IPS DF 19.7 (cell line): ENCODE measurements at regions not wholly inside any gene's neighbourhood (a gene's known extent, or its start where the extent isn't known, plus 50 kb on each side); places are given as distances from the start of the nearest gene placed in this dataset.

Experiments
- DNase-seq: peaks from one replicate; pipeline ENCODE4 v3.0.0-alpha.2; 2013; ENCODE audit warnings: low read depth, low spot score

DNA sequence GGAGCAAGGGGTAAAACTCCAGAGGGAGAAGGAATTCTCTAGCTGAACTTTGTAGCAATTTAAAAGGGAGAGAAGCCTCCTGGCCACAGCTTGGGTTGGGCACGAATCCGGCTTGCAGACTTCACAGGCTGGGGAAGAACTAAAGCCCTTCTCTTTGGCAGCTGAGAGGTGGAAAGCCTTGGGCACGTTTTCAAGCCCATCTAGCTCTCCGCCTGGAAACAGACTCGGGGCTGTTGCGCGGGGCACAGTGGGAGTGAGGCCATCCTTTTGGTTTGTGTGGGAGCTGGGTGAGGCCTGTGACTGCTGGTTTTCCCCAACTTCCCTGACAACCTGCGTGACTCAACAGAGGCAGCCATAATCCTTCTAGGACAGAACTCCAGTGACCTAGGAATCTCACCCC, 295.7 kb upstream of the ROBO1 start:
- no peak for DNase-seq

GRCh38 chr3:80060664-80061063, 292.9 kb upstream of the ROBO1 start:
- DNase-seq, result no peak

- DNase-seq, result no peak
These were observed 287.5 kb upstream of the ROBO1 start for GRCh38 chr3:80055306-80055705.

DNA sequence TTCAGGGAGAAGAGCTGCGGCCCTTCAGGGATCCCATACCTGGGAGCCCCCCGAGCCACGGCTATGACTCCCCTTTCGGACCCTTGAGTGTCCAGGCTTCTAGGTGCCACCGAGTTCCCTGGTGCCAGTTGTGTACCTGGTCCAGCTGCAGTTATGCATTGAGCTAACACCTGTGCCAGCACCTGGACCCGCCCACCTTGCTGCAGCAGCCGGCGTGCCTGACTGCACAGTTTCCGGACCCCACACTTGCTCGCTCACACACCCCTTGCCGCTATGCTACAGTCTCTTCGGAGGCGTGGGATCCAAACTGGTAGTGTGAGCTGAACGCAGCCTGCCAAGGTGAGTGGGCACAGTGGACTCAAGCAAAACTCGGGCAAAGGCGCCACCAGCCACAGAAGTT, 284.5 kb upstream of the ROBO1 start:
- no peak for DNase-seq

- no peak for DNase-seq
These were observed 283.8 kb upstream of the ROBO1 start for GRCh38 chr3:80051602-80051962.

GRCh38 chr3:80050826-80051601, 283.2 kb upstream of the ROBO1 start:
- DNase-seq, result no peak

- DNase-seq, result no peak
These were observed 275.4 kb upstream of the ROBO1 start for GRCh38 chr3:80043226-80043625.

DNA sequence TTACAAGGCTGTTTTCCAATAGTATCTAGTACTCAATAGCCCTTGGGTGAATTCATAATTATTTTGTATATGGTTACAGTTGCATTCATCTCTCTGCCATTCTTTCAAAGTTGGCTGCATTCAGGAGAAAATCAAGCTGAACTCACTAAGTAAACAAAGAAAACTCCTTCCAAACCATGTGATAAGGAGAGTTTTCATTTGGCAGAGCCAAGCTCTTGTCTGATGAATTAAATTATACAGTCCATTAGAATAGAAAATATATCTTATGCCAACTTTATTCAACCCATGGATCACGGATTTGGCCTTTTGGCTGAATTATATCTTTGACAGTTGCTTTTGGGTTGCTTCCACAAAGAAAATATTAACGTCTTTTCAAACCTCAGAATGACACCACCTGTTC, 272.3 kb upstream of the ROBO1 start:
- no peak for DNase-seq

- DNase-seq, result no peak
These were observed 268.4 kb upstream of the ROBO1 start for GRCh38 chr3:80036176-80036575.

DNA sequence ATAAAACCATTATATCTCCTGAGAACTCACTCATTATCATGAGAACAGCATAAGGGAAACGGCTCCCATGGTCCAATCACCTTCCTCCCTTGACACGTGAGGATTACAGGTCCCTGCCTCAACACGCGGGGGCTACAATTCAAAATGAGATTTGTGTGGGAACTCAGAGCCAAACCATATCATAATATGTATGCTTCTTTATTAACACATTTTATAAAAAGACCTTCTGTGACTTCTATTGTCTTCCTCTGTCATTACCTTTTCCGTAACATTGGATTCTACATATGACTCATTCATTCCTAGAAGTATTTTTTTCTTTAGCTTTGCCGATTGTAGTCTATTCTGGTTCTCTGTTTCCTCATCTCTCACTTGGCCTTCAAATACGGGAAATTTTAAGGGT, 267.2 kb upstream of the ROBO1 start:
- DNase-seq, result no peak

DNA sequence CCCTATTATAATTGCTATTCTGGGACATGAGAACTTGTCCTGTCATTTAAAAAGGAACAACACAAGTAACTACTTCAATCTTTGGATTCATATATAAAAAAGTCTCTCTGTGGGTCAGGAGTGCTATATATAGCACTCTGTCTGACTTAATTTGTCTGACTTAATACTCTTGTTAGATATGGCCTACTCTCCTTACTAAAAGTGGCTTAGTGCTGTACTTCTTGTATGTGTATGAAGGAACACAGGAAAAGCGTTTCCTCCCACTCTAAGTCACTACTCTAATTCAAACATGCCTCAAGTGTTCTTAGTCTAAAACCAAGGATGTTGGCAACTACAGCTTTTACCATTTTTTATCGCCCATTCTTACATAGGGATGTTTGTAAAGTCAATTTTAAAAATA, 255.2 kb upstream of the ROBO1 start:
- no peak for DNase-seq

- DNase-seq, result no peak
These were observed 250.6 kb upstream of the ROBO1 start for GRCh38 chr3:80018375-80018774.

DNA sequence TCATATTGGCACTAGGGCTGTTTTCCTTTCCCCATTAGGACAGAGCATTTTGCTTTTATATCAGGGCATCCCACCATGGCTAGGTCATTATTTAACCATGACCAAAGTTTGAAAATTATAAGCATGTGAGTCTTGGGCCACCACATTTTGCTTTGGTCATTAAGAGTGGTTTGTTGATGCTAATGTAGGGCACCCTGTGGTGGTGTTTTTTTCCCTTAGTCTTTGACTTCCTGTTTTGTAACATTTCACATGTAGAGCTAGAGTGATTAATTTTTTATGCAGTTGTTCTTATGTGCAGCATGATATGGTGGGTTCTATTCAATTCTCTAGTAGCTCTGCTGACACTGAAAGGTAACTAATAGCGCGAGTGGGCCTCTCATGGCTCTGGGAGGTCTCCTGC, 249.6 kb upstream of the ROBO1 start:
- no peak for DNase-seq

- no peak for DNase-seq
These were observed 246.8 kb upstream of the ROBO1 start for GRCh38 chr3:80014576-80014975.

- DNase-seq, result no peak
These were observed 242.3 kb upstream of the ROBO1 start for GRCh38 chr3:80010021-80010571.

DNA sequence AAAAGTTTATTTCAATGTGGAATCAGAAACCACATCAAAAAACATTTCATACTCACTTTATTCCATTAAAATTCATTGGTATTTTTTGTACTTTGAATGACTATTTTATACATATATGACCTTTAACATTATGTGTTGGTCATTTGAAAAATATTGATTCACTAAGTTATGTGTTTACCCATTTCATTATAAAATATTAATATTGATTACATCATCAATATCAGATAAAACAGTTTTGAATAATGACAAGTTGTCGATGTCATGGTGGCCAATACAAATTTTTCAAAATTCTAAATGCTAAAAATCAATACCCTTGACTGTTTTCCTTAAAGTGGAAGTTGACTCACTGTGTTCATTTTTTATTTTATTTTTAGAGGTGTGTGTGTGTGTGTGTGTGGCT, 239.7 kb upstream of the ROBO1 start:
- no peak for DNase-seq

DNA sequence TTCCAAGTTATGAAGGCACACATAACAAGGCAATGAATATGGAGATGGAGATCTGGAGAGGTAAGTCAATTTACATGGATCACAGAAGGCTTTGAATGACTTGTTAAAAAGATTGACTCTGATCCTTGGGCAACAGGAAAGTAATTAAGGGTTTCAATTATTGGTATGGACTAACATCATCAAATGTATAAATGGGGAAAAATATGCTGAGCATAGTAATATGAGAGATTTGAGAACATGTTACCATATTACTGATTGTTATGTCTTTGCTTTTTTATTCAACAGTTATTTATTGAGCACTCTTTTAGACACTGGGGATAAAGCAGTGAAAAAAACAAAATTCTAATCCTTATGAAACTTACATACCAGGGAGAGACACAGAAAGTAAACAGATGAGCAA, 238.5 kb upstream of the ROBO1 start:
- DNase-seq, result no peak

DNA sequence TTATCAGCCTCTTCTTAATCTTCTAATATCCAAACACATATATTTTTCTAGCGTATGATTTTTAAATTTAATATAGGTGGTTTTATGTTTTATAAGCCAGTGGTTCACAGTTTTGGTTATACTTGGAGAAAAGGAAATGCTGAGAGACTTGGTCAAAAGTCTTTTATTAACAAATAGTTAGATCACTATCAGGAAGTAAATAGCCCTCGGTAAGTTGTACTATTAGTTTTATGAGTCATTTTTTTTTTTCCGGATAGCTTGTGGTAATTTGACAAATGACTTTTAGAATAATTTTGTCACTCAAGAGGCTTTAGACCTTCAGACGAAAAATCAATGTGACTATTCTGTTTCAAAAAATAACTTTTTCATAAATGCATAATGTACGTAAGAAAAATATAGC, 232.2 kb upstream of the ROBO1 start:
- no peak for DNase-seq

- DNase-seq, result no peak
These were observed 226.6 kb upstream of the ROBO1 start for GRCh38 chr3:79994397-79994796.

- no peak for DNase-seq
These were observed 218.5 kb upstream of the ROBO1 start for GRCh38 chr3:79986338-79986737.

DNA sequence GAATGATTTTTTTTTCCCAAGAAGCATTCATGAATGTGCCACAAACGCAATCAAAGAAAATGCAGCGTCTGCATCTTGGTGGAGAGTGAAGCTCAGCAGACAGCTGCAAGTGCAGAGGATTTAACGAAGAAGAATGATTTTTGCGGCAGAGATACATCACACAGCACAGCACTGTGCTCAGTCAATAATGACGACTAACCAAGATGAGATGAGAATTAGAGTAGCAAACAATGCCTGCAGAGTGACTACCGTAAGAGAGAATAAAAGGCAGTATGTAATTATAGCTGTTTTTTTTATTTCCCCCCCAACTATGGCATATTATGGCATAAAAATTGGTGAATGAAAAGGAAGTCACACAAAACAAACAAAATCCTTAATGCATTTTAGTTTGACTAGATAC, 218.0 kb upstream of the ROBO1 start:
- no peak for DNase-seq

DNA sequence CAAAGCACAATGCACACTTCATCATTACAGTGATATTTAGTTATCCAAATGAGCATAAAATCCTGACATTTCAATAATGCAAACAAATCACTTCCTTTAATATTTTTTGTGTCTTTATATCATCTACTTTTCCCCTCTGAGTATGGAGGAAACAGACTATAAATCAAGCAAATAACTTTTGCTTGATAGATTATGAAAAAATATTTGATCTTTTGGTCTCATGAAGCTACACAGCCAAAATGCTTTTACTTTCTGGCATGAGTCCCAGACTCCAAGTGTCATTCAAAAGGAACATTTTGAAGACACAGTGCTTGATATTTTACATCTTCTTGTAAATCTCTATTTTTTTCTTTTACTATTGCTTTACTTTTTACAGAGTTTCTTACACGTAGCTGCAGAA, 215.3 kb upstream of the ROBO1 start:
- DNase-seq, result no peak

GRCh38 chr3:79979990-79980389, 212.2 kb upstream of the ROBO1 start:
- DNase-seq, result no peak

GRCh38 chr3:79976466-79976865, 208.7 kb upstream of the ROBO1 start:
- no peak for DNase-seq
